ENCODE measurements at regions not wholly inside any gene's neighbourhood (a gene's known extent, or its start where the extent isn't known, plus 50 kb on each side); places are given as distances from the start of the nearest gene placed in this dataset.

DNA sequence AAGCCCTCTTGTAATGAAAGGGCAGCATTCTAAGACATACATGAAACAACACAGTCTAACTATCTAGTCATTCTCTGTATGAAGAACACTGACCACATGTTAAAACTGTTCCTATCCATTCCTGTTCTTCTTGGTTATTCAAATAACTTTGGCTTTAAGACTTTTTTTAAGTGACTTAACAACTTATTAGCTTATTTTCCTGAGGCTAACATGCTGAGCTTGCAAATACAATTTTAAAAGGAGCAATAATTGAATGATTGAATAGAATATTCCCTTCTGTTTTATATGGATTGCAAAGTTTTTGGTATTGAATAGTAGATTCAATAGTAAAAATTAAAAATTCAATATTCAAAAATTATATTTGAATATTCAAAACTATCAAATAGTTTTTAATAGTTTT is 92.3 kb downstream of the HTR5A start:
- TF ChIP-seq, protein P1, sequence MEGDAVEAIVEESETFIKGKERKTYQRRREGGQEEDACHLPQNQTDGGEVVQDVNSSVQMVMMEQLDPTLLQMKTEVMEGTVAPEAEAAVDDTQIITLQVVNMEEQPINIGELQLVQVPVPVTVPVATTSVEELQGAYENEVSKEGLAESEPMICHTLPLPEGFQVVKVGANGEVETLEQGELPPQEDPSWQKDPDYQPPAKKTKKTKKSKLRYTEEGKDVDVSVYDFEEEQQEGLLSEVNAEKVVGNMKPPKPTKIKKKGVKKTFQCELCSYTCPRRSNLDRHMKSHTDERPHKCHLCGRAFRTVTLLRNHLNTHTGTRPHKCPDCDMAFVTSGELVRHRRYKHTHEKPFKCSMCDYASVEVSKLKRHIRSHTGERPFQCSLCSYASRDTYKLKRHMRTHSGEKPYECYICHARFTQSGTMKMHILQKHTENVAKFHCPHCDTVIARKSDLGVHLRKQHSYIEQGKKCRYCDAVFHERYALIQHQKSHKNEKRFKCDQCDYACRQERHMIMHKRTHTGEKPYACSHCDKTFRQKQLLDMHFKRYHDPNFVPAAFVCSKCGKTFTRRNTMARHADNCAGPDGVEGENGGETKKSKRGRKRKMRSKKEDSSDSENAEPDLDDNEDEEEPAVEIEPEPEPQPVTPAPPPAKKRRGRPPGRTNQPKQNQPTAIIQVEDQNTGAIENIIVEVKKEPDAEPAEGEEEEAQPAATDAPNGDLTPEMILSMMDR (IDR thresholded peaks at IDR 0.05; ENCODE audit: low read depth, low read length, missing input control), result no peak
- no peak for TF ChIP-seq RAD21 (IDR thresholded peaks at IDR 0.05)
